ENCODE measurements at regions not wholly inside any gene's neighbourhood (a gene's known extent, or its start where the extent isn't known, plus 50 kb on each side); places are given as distances from the start of the nearest gene placed in this dataset.

DNA sequence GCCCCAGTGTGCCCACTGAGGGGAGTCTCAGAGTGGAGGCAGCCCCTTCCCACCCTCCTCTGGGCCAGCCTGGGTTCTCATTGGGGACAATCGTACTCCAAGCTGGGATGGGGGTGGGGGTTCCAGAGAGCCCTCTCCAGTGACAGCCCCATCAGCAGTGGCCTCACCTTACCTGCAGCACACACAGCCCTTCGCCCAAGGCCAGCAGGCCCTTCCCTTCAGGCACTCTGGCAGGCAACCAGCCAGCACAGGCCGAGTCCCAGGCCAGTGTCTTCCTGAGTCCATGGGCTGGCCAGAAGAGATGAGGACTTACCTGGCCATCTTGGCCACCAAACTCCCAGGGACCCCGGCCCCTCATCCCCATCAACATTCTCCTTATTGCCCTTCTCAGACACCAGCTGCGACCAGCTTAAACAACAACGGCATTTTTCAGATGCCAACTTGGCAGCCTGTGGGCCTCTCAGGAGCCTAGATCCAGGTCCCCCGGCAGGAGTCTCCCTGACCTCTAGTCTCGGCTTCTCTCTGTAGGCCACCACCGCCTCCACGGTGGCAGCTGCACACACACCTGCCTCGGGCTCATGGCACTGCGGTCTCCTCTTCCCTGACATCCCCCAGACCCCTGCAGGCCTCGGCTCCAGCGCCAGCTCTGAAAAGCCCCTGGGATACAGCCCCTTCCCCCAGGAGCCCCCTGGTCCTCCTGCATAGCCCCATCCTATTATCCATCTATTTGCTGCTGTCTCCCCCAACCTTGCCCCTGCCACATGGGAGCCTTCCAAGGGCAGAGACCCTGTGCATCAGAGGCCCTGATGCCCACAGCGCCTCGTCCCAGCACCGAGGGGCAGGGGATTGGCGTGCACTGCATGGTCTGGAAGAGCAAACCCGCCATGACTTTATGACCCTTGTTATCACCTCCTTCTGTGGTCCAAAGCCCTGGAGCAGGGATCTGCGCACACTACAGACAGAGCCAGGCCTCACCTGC lies 111.2 kb upstream of the FGF3 start:
- TF ChIP-seq, protein P1, sequence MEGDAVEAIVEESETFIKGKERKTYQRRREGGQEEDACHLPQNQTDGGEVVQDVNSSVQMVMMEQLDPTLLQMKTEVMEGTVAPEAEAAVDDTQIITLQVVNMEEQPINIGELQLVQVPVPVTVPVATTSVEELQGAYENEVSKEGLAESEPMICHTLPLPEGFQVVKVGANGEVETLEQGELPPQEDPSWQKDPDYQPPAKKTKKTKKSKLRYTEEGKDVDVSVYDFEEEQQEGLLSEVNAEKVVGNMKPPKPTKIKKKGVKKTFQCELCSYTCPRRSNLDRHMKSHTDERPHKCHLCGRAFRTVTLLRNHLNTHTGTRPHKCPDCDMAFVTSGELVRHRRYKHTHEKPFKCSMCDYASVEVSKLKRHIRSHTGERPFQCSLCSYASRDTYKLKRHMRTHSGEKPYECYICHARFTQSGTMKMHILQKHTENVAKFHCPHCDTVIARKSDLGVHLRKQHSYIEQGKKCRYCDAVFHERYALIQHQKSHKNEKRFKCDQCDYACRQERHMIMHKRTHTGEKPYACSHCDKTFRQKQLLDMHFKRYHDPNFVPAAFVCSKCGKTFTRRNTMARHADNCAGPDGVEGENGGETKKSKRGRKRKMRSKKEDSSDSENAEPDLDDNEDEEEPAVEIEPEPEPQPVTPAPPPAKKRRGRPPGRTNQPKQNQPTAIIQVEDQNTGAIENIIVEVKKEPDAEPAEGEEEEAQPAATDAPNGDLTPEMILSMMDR (IDR thresholded peaks at IDR 0.05): no peak
- TF ChIP-seq POLR2A (IDR thresholded peaks at IDR 0.05): no peak

Measured in testis (tissue), 2 donors.